H9 (cell line): ENCODE measurements at regions not wholly inside any gene's neighbourhood (a gene's known extent, or its start where the extent isn't known, plus 50 kb on each side); places are given as distances from the start of the nearest gene placed in this dataset.

Source experiments
- DNase-seq: peaks from one replicate; pipeline ENCODE4 v3.0.0-alpha.2; 2017
- H2AFZ ChIP-seq: one replicate; pipeline ENCODE4 v1.6.1; 2013; ENCODE audit warnings: mild to moderate bottlenecking, low read length, control low read depth, moderate library complexity
- H2AK5ac ChIP-seq: 2 replicates; pipeline ENCODE4 v1.6.1; 2013; ENCODE audit warnings: low read length, control low read depth, mixed read lengths; ENCODE audit not compliant: insufficient read length
- H2BK120ac ChIP-seq: one replicate; pipeline ENCODE4 v1.6.1; 2013; ENCODE audit warnings: low read depth, mild to moderate bottlenecking, low read length, control low read depth, inconsistent platforms; ENCODE audit not compliant: poor library complexity, severe bottlenecking
- H2BK12ac ChIP-seq: 2 replicates; pipeline ENCODE4 v1.6.1; 2013; ENCODE audit warnings: low read length, control low read depth, mixed read lengths, low read depth; ENCODE audit not compliant: insufficient read length
- H2BK15ac ChIP-seq: 2 replicates; pipeline ENCODE4 v1.6.1; 2013; ENCODE audit warnings: low read depth, low read length, control low read depth
- H2BK20ac ChIP-seq: one replicate; pipeline ENCODE4 v1.6.1; 2013; ENCODE audit warnings: low read depth, mild to moderate bottlenecking, low read length, control low read depth, inconsistent platforms; ENCODE audit not compliant: poor library complexity, severe bottlenecking
- H2BK5ac ChIP-seq: 2 replicates; pipeline ENCODE4 v1.6.1; 2013; ENCODE audit warnings: low read length, control low read depth, mixed read lengths; ENCODE audit not compliant: insufficient read length
- H3K14ac ChIP-seq: 2 replicates; pipeline ENCODE4 v1.6.1; 2013; ENCODE audit warnings: low read length, control low read depth; ENCODE audit not compliant: insufficient read depth
- H3K18ac ChIP-seq: 2 replicates; pipeline ENCODE4 v1.6.1; 2013; ENCODE audit warnings: low read depth, mild to moderate bottlenecking, mixed read lengths, low read length, control low read depth; ENCODE audit not compliant: insufficient read length
- H3K23ac ChIP-seq: 2 replicates; pipeline ENCODE4 v1.6.1; 2013; ENCODE audit warnings: low read length, control low read depth, mixed read lengths, low read depth; ENCODE audit not compliant: insufficient read length
- H3K23me2 ChIP-seq: 2 replicates; pipeline ENCODE4 v1.6.1; 2013; ENCODE audit warnings: low read depth, mild to moderate bottlenecking, mixed read lengths, low read length, control low read depth; ENCODE audit not compliant: insufficient read length, poor library complexity, severe bottlenecking
- H3K27ac ChIP-seq: 2 replicates; pipeline ENCODE4 v1.5.1; 2013; ENCODE audit warnings: low read length, control low read depth, mixed read lengths, low read depth; ENCODE audit not compliant: insufficient read length
- H3K27me3 ChIP-seq: 2 replicates; pipeline ENCODE4 v1.6.1; 2013; ENCODE audit warnings: low read length, control low read depth, inconsistent platforms; ENCODE audit not compliant: insufficient read depth
- H3K4ac ChIP-seq: 2 replicates; pipeline ENCODE4 v1.6.1; 2013; ENCODE audit warnings: low read depth, mild to moderate bottlenecking, control low read depth, inconsistent platforms, low read length, moderate library complexity
- H3K4me1 ChIP-seq: 2 replicates; pipeline ENCODE4 v1.6.1; 2013; ENCODE audit warnings: low read length, control low read depth, inconsistent platforms; ENCODE audit not compliant: insufficient read depth
- H3K4me2 ChIP-seq: 2 replicates; pipeline ENCODE4 v1.6.1; 2013; ENCODE audit warnings: low read length, control low read depth, mixed read lengths; ENCODE audit not compliant: insufficient read length, insufficient read depth
- H3K56ac ChIP-seq: 2 replicates; pipeline ENCODE4 v1.6.1; 2013; ENCODE audit warnings: low read depth, mild to moderate bottlenecking, mixed read lengths, low read length, control low read depth; ENCODE audit not compliant: insufficient read length
- H3K79me1 ChIP-seq: 2 replicates; pipeline ENCODE4 v1.6.1; 2013; ENCODE audit warnings: low read depth, mild to moderate bottlenecking, moderate library complexity, low read length, control low read depth, inconsistent platforms; ENCODE audit not compliant: insufficient read depth, poor library complexity, severe bottlenecking
- H3K79me2 ChIP-seq: 2 replicates; pipeline ENCODE4 v1.6.1; 2013; ENCODE audit warnings: low read length, control low read depth, inconsistent platforms; ENCODE audit not compliant: insufficient read depth
- H3K9ac ChIP-seq: 2 replicates; pipeline ENCODE4 v1.6.1; 2013; ENCODE audit warnings: low read length, control low read depth, mixed read lengths; ENCODE audit not compliant: insufficient read length; ENCODE audit errors: extremely low read depth
- H3K9me3 ChIP-seq: one replicate; pipeline ENCODE4 v1.6.1; 2013; ENCODE audit warnings: low read depth, low read length, inconsistent platforms; ENCODE audit not compliant: control insufficient read depth
- H3T11ph ChIP-seq: one replicate; pipeline ENCODE4 v1.6.1; 2013; ENCODE audit warnings: mild to moderate bottlenecking, low read length, control low read depth, inconsistent platforms
- H4K20me1 ChIP-seq: one replicate; pipeline ENCODE4 v1.6.1; 2013; ENCODE audit not compliant: control insufficient read depth, insufficient read length, insufficient read depth
- H4K5ac ChIP-seq: 2 replicates; pipeline ENCODE4 v1.6.1; 2013; ENCODE audit warnings: low read depth, mild to moderate bottlenecking, mixed read lengths, low read length, control low read depth; ENCODE audit not compliant: insufficient read length
- H4K8ac ChIP-seq: replicated peaks from 2 replicates; pipeline ENCODE4 v1.6.1; 2013; ENCODE audit warnings: low read length, control low read depth, mixed read lengths, low read depth; ENCODE audit not compliant: insufficient read length
- H4K91ac ChIP-seq: 2 replicates; pipeline ENCODE4 v1.6.1; 2013; ENCODE audit warnings: low read depth, mild to moderate bottlenecking, moderate library complexity, mixed read lengths, low read length, control low read depth; ENCODE audit not compliant: insufficient read length
- H3K27ac Mint-ChIP-seq, 3 experiments: 2 replicates in 2 of 3; 3 replicates in 1 of 3; pipeline ENCODE4 v1.8.0; 2020 to 2021; ENCODE audit warnings: mixed read lengths in 3 of 3, mild to moderate bottlenecking in 1 of 3, moderate library complexity in 1 of 3
- H3K27me3 Mint-ChIP-seq: 2 replicates; pipeline ENCODE4 v1.8.0; 2021; ENCODE audit warnings: low read depth, mild to moderate bottlenecking, moderate library complexity, mixed read lengths
- H3K36me3 Mint-ChIP-seq, 3 experiments: 2 replicates in 2 of 3; 3 replicates in 1 of 3; pipeline ENCODE4 v1.8.0; 2020 to 2021; ENCODE audit warnings: low read depth in 3 of 3, mixed read lengths in 3 of 3; ENCODE audit not compliant: insufficient read depth in 1 of 3
- H3K4me1 Mint-ChIP-seq, 2 experiments: 2 replicates each; pipeline ENCODE4 v1.8.0; 2020; ENCODE audit warnings: mixed read lengths in 2 of 2
- H3K4me3 Mint-ChIP-seq, 2 experiments: 2 replicates in 1 of 2; 3 replicates in 1 of 2; pipeline ENCODE4 v1.8.0; 2020 to 2021; ENCODE audit warnings: mild to moderate bottlenecking in 2 of 2, mixed read lengths in 2 of 2, moderate library complexity in 1 of 2
- H3K9me3 Mint-ChIP-seq, 2 experiments: 2 replicates in 1 of 2; 3 replicates in 1 of 2; pipeline ENCODE4 v1.8.0; 2020; ENCODE audit warnings: mild to moderate bottlenecking in 2 of 2, mixed read lengths in 2 of 2, moderate library complexity in 1 of 2
- WGBS: extraction: QIAGEN DNeasy Blood & Tissue Kit; methylation state at CpG from one replicate; pipeline ENCODE4 v1.1.7; 2013; ENCODE audit warnings: missing lambda C conversion rate, low lambda C conversion rate, mixed read lengths; ENCODE audit not compliant: insufficient read length; ENCODE audit errors: extremely low coverage; 5-methylcytosine and 5-hydroxymethylcytosine counted together
- TF ChIP-seq, protein P1 (sequence below): fragments of 200-600 bp; sonication (generic); conservative IDR thresholded peaks from 3 replicates; pipeline ENCODE4 v1.8.0; 2021; ENCODE audit warnings: antibody characterized with exemption, mild to moderate bottlenecking

DNA sequence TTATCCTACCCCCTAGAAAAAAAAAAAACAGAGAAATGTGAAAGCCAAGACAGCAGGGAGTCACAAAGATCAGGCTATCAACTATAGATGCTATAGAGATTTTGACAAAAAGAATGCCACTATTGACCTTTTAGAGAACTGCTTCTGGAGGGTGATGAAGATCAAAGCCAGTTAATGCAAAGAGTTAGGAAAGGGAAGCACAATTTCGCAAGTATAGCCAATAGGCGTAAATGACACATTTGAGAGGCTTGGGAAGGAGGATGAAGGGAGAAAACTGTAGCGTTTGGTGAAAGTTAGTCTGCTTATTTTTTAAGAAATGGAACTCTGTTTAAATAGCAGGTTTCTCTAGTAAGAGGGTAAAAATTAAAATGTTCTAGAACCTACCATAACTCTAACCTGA, 190.7 kb downstream of the DUSP6 start:
- Histone ChIP-seq H4K8ac (no peak overlapping the region), H2BK120ac (no peak overlapping the region), H3K79me1 (no peaks in the 10 kb centered on the region), H4K5ac (no peak overlapping the region), H3K4ac (no peak overlapping the region), H2BK15ac (no peak overlapping the region), H3K18ac (no peak overlapping the region), H3K79me2 (no peaks in the 10 kb centered on the region), H2BK5ac (no peak overlapping the region), H3T11ph (no peak overlapping the region), H3K27me3 (no peaks in the 10 kb centered on the region), H2BK12ac (no peak overlapping the region), H3K27ac (no peak overlapping the region), H3K4me2 (no peak overlapping the region), H4K91ac (no peak overlapping the region), H3K23me2 (no peaks in the 10 kb centered on the region), H3K4me1 (0 out of 2 replicates have a peak, but pooled peaks cover 2% of the 10 kb centered on the region), H3K9me3 (no peaks in the 10 kb centered on the region), H3K9ac (no peak overlapping the region), H4K20me1 (no peaks in the 10 kb centered on the region), H3K56ac (no peak overlapping the region), H2BK20ac (no peak overlapping the region), H3K14ac (no peak overlapping the region), H2AFZ (no peak overlapping the region), H2AK5ac (no peak overlapping the region), H3K23ac (no peak overlapping the region)
- Mint-ChIP-seq H3K9me3 (no peaks in the 10 kb centered on the region), H3K4me1 (peaks cover 2 to 9% of the 10 kb centered on the region in 2 experiments; a peak in 2 of 4 replicates), H3K27ac (no peak overlapping the region), H3K27me3 (peaks cover 8% of the 10 kb centered on the region), H3K4me3 (no peak overlapping the region), H3K36me3 (no peaks in the 10 kb centered on the region)
- no peak for DNase-seq
- TF ChIP-seq, protein P1, sequence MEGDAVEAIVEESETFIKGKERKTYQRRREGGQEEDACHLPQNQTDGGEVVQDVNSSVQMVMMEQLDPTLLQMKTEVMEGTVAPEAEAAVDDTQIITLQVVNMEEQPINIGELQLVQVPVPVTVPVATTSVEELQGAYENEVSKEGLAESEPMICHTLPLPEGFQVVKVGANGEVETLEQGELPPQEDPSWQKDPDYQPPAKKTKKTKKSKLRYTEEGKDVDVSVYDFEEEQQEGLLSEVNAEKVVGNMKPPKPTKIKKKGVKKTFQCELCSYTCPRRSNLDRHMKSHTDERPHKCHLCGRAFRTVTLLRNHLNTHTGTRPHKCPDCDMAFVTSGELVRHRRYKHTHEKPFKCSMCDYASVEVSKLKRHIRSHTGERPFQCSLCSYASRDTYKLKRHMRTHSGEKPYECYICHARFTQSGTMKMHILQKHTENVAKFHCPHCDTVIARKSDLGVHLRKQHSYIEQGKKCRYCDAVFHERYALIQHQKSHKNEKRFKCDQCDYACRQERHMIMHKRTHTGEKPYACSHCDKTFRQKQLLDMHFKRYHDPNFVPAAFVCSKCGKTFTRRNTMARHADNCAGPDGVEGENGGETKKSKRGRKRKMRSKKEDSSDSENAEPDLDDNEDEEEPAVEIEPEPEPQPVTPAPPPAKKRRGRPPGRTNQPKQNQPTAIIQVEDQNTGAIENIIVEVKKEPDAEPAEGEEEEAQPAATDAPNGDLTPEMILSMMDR = no peak
- WGBS = no CpG with 5 or more reads among the region's 3 CpGs
